Germinal center (tissue), 1 donor: ENCODE measurements at regions not wholly inside any gene's neighbourhood (a gene's known extent, or its start where the extent isn't known, plus 50 kb on each side); places are given as distances from the start of the nearest gene placed in this dataset.

Experiments used
- DNase-seq: peaks from one replicate; pipeline ENCODE4 v3.0.0; 2012; ENCODE audit warnings: mixed read lengths, low spot score

DNA sequence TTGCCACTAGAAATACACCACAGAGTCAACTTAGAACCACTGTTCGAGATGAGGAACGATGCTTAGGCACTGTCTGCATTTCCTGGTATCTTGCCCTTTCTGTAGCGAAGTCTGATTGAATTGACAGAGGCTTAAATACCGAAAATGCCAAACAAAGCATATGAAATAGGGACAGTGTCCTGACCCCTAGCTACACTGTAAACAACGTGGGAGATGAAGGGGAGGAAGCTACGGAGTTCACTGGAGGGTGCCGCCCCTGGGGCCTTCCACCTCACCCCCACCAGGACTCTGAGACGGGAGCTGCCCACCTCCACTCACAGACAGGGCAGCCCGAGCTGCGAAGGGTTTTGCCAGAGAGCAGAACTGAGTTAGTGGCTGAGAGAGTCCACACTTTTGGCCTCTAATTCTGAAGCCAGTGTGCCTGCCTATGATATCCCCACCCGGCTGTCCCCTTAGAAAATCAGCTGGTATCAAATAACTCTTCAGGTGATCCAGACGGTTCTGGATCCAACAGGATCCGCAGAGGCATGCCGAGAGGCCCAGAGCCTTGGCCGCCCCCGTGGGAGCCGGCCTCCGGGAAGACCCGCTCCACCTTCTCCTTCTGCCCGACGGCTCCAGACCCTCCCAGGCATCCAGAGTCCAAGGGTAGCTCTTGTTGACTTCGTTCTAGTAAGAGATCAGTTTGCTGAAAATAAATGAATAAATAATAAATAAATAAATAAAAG, 230.7 kb upstream of the DIO3 start:
- no peak for DNase-seq

DNA sequence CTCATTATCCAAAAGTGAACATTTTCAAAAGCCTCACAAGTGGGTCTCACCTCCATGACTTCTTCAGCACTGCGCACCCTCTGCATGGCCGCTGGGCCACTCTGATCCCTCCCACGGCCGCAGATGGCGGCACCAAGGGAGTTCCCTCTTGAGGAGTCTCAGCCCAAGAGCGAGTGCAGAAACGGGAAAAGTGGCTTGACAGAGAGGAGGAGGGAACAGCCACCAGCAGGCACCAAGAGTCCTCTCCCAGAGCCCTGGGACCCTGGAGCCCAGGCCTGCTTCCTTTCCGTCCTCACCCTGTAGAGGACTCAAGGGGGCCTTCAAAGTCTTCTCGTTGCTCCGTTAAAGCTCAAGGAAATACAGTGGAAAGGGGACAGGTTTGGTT, 230.2 kb upstream of the DIO3 start:
- DNase-seq, result no peak

DNA sequence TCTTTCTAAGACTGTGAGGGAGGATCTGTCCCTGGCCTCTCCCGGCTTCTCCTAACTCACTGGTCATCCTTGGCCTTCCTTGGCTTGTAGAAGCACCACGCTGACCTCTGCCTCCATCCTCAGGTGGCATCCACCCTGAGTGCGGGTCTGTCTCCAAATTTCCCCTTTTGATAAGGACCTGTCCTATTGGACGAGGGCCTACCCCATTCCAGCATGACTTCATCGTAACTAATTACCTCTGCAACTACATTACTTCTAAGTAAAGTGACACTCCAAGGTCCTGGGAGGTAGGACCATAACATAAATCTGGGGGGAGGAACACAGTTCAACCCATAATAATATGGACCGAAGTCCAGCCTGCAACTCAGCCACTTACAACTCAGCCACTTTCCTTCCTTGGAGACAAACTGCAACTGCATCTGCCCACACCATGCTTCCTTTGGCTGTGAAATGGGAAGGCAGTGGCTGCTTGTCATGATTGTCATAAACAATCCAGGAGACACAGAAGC, 229.6 kb upstream of the DIO3 start:
- no peak for DNase-seq

DNA sequence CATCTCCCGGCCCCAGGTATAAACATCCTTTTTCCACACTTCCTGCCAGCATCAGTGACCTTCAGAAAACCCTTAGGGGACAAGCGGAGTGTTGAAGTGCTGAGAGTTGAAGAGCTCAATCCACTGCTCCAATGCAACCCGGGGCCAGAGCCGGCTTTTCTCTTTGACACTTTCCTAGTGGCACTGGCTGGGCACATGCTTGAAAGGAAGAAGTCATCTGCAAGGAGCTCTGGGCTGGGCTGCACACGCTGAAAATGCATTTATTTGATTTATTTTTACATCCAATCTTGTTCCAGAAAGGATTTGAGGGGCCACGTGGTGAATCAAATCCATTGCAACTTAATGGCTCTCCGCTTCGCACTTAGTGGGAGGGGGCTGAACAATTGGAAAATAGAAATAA, 229.0 kb upstream of the DIO3 start:
- DNase-seq, result no peak

DNA sequence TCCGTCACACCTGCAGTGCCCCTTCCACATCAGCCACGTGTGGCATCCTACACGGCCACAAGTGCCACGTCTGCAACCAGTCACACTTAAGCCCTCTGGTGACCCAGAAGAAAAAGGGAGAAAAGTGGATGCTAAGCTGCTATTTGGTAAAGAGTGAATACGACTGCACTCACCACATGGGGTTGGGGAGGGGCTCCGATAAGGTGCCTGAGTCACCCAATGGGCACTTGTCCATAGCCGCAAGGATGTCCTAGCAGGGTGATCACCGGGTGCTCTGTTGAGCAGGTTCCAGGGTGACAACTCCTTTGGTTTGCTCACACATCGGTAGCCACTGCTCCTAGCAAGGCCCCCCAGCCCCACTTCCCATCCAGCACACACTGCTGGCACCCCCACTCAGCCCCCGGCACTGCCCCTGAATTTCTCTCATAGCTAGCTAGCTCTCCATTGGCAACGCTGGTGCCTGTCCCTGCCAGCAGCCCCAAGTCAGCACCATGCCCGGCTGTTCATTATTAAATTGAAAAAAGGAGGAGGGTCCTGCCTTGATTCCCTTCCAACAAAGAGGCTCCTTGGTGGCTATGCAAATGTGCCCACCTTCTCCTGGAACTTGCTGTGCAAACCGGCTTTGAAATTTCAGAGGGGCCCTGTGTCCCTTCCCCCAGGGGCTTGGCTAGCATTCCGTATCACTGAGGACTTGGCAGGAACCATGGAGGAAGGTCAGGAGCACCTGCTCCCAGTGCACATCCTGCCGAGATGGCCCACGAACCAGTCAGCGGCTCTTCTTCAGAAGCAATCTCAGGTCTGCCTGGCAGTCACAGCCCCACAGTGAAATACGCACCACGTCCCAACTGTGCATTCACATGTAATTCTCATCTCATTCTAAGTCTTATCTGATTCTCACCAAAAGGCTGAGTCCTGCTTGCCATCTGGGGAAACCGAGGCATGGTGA, 227.7 kb upstream of the DIO3 start:
- no peak for DNase-seq

DNA sequence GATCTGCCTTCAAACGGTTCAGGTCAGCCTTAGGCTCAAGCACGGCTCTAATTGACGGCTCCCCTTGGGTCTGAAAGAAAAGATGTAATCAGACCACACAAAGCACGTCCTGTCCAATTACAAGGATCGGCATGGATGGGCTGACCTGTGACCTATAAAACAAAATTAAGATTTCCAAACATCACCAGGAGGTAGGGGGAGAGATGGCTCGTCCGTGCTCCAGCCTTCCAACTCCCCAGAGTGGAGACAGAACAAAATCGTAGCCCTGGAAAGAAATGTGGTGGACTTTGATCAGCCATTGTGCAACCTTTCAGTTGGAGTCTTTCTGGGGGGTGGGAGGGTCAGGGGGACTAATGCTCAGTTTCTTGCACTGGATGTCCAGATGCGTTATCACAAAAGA, 226.6 kb upstream of the DIO3 start:
- DNase-seq, result no peak

DNA sequence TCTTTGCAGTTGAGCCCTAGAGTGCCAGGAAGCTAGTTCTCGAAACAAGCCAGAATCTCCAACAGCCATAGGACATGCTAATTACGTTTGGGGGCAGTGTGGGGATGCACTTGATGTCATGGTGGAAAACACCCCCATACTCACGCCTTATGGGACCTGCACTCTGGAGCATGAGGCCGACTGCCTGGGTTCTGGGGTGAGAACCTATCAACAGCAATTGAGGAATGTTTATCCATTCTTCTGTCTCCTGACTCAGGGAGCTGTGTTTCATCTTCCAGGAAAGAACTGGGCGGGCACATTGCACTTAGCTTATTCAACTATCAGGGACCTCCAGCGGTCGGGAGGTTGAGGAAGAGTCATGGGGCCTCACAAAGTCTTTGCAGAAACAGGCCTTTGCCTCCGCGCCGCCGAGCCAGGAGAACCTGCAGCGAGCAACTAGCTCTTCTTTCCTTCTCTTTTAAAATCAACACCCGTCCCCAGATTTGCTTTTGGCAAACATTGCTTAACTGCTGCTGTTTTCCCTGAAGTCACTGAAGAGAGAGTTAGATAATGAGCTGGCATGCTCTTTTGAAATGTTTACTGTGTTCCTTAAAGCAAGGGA, 226.1 kb upstream of the DIO3 start:
- no peak for DNase-seq

DNA sequence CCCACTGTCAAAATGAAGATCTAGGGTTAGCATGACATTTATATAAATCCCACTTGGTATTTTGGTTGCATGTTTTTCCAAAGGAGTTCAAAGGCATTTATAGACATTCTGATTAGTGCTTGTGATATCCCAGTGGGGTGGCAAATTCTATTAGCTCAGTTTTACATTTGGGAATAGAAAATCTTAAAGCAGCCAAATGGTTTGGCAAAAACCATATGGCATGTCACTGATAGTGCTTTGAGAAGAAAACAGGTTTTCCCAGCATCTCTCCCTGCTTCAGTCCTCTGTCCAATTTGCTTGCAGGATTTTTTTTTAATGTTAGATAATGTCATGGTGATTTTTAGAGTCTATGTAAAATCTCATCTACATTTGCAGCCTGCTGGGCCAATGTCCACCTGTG, 225.1 kb upstream of the DIO3 start:
- no peak for DNase-seq

DNA sequence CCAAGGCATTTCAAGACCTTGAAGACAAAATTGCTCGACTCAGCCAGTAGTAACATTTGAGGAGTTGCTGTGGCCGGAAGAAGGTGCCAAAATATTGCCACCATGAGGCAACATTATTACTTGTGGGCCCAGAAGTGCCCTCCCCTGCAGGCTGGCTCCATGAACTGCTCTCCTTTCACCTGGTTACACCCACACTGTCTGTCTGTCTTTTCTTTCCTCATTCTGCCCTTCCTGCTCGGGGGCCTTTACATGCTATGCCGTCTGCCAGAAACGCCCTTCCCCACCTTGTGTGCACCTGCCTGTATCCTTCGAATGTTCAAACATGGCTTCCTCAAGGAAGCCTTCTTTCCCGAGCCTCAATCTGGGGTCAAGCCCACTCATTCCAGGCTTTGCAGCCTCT, 224.2 kb upstream of the DIO3 start:
- DNase-seq, result no peak

DNA sequence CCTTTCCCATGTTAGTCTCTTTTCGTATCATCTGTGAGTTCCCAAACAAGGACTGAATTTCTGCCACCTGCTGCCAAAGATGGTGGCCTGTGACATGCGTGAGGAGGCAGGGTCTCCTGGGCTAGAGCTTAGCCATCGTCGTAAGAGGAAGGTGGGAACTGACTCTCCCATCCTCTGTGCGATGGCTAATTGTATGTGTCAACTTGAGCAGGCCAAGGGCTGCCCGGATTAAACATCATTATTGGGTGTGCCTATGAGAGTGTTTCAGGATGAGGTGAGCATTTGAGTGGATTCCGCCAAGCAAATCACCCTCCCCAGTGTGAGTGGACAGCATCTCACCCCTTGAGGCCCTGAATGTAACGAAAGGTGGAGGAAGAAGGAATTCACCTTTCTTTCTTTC, 220.7 kb upstream of the DIO3 start:
- no peak for DNase-seq

DNA sequence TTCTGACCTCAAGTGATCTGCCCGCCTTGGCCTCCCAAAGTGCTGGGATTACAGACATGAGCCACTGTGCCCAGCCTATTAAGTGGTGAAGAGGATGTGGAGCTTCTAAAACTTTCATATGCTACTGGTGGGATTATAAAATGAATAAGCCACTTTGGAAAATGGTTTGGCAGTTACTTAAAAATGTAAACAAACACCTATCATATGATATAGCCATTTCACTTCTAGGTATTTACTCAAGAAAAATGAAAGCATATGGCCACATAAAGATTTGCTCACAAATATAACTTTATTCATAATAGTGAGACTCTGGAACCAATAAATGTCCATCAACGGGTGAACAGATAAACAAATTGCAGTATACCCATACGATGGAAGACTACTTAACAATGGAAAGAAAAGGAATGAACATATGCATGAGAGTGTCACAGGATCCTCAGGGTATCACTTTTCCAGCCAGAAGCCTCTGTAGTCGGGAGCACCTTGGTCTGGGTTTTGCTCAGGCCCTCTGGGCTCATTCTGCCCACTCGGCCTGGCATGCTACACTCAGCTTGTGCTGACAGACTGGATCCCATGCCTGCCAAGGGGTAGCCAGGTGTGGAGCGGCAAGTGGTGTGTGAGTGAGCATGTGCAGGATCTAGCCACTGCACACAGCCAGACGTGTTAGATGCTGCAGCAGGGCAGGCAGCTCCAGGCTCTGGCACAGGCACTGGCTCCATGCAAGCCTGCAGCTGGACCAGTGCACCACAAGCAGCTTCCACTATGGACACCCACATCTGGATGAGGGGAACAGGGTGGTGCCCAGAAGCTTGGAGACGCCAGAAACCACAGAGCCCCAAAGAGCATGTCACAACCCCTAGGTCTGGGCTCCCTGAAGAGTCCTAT, 213.2 kb upstream of the DIO3 start:
- no peak for DNase-seq

DNA sequence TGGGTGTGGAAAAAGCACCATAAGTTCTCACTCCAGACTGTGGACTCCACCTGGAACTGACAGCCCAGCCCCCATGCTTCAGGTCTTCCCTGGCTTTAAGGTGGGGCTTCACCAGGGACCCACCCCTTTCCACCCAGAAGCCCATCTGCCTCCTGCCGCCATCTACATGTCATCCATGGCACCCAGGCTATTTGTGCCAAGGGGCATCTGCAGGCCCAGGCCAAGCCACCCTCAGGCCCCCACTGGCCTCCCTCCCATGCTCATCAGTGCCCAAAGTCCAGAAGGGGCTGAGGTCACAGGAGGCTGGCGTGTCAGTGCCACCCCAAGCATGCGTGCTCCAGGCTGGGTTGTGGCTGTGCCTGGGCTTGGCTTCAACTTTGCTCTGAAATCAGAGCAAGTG, 212.2 kb upstream of the DIO3 start:
- DNase-seq, result no peak

DNA sequence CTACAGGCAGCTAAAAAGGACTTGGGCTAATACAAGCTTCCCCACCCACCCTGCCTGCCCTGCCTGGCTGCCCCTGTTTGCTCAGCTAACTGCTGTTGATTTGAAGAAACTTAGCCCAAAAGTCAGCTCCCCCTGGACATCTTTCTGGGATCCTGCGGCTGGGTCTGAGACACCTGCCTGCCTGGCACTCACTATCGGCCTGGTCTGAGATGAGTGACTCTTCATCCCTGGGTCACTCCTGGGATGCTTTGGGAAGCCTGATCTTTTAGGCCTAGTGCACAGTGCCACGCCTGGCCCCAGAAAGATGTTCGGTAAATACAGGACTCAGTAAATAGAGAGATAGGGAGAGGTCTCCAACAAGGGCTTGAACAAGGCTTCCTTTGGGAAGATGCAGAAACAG, 211.3 kb upstream of the DIO3 start:
- no peak for DNase-seq

DNA sequence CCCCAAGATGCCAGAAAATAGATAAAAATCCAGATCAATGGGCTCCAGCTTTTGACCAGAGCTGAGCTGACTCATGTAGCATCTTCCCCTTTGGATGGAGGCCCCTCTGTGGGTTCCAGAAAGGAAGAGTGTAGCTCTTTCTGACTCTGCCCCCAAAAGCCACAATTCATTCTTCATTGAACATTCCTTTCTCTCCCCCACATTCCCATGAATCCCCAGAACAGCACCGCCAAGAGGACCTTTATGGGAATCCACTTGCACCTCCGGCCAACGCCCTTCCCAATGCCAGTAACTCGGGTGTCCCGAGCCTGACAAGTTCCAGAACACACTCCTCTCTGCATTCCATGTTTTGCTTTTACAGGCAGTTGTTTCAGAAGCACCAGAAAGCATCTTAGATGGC, 210.6 kb upstream of the DIO3 start:
- no peak for DNase-seq

DNA sequence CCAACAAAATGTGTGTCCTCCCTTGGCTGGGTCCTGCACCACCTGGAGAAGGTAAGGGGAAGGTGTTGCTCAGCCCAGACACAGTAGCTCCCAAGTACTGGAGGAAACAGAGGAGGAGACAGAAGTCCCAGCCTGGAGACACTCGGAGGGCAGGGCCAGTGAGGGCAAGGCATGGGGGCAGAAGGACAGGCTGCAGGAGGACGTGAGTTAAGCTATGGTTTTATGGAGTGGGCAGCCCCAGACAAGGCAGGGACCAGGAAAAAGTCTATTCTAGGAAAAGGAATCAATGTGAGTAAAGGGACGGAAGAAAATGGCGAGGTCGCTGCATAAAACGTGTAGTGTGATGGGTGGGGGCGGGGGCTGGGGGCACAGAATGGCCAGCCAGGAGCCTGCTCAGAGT, 210.1 kb upstream of the DIO3 start:
- no peak for DNase-seq

DNA sequence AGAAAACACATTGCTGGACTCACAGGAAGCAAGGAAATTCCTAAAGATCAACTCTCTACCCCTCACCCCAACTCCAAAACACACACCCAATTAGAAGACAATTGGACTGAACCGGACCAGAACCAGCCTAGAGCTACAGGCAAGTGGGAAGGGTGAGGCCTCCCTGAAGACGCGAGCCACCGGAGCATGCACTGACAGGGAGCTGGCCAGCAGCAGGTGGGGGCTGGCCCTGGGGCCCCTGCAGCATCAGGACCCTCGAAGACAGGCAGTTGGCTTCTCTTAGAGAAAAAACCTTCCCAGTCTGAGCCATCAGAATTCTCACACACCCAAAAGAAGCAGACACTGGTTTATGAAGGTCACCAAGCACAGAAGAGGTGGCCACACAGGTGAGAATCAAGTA, 209.5 kb upstream of the DIO3 start:
- DNase-seq, result no peak

DNA sequence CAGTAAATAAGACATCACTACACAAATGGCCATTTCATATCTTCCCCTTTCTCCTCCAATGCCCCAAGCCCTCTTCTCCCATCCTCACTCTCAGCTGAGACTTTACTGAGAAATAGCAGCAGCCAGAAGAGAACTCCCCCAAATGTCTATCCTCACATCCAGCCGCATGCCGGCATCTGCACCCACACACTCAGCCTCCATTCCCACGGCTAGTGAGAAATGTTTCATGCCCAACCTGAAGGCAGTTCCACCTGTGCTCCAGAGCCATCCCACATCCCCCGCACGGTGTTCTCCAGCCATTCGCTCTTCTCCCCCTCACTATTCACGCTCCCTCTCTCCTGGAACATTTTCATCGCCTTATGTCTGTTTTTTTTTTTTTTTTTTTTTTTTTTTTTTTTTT, 208.7 kb upstream of the DIO3 start:
- DNase-seq, result no peak

DNA sequence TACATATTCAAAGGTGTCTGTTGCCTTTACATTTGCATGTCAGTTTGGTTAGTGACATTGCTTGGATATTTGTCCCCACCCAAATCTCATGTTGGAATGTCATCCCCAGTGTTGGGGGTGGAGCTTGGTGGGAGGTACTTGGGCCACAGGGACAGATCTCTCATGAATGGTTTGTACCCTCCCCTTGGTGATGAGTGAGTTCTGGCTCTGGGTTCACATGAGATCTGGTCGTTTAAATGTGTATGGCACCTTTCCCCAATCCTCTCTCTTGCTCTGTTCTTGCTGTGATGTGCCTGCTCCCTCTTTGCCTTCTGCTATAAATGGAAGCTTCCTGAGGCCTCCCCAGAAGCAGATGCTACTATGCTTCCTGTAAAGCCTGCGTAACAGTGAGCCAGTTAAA, 207.9 kb upstream of the DIO3 start:
- DNase-seq, result no peak

DNA sequence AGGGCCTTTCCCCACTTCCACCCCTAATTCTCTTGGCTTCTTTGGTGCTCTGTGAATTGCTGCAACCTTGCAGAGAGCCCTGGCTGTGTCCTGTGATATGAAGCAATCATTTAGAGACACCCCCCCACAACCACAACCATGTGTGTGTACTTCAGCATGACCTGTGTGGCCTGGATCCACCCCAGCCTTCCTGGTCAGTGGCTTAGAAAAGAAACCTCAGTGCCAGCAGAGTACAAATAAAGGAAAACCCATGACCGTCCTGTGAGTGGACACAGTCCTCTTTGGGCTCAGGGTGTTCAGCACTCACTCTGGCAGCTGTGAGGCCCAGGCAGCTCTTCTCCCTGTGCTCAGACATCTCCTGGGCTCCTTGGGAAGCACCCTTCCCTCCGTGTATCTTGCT, 206.6 kb upstream of the DIO3 start:
- DNase-seq, result no peak

DNA sequence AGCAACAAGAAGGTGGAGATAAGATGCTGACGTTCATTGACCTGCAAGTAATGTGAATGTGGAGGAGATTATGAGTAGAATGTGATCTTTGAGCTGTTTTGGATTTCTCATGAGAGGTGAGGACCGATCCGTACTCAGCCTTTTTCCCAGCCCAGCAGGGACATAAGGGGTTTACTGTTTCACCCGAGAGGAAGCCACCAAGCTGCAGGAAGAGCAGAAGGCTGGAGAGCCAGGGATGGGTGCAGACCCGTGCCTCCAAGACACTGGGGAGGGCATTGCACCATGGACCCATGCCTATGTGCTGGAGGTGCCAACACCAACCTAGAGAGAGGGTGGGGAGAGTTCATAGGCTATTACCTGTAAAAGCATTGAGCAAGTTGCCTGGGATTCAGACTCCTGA, 206.0 kb upstream of the DIO3 start:
- DNase-seq, result no peak

DNA sequence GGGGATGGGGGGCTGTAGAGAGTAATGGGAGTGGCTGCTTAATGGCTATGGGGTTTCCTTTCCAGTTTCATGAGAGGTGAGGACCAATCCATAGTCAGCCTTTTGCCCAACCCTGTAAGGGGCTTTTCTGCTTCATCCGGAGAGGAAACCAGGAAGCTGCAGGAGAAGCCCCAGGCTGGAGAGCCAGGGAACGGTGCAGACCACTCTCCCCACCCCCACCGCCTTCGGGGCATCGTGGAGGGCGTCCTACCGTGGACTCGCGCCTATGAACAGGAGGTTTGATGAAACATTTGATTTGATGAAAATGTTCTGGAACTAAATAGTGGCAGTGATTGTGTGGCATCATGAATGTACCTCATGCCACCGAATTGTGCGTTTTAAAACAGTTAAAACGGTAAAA, 204.3 kb upstream of the DIO3 start:
- DNase-seq, result no peak
